HG03064 (cell line): ENCODE measurements at regions not wholly inside any gene's neighbourhood (a gene's known extent, or its start where the extent isn't known, plus 50 kb on each side); places are given as distances from the start of the nearest gene placed in this dataset.
"Not testable (repeated sequence)": the region's sequence is repeated elsewhere in the genome, so short reads cannot be mapped to it uniquely, and the experiment has no call there.

Experiments
- ATAC-seq: cut with Tn5 transposase; IDR thresholded peaks from one replicate; pipeline ENCODE4 v1.9.1; 2021; ENCODE audit warnings: low read depth; ENCODE audit not compliant: unreplicated experiment

DNA sequence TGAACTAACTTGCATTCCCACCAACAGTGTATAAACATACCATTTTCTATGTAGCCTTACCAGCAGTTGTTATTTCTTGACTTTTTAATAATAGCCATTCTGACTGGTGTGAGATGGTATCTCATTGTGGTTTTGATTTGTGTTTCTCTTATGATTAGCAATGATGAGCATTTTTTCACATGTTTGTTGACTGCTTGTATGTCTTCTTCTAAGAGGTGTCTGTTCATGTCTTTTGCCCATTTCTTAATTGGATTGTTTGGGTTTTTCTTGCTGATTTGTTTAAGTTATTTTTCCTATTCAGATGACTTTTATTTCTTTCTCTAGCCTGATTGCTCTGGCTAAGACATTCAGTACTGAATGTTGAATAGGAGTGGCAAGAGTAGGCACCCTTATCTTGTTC, 230.3 kb downstream of the DAD1 start:
- ATAC-seq = no peak

- ATAC-seq = not testable (repeated sequence)
These were observed 239.7 kb downstream of the DAD1 start for GRCh38 chr14:22349281-22349680.

DNA sequence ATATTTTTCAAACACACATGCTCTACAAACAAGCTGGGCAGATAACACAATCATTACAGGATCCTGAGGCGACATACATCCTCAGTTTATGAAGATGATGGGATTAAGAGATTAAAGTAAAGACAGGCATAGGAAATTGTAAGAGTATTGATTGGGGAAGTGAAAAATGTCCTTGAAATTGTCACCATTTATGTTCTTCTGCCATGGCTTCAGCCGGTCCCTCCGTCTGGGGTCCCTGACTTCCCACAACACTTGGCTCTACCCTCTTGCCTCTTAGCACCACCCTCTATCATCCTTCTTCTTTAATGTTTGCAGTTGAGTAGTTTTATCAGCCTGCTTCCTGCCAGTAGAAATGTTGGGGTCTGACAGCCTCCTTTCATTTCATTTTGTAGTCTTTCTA, 244.4 kb downstream of the DAD1 start:
- ATAC-seq = no peak

DNA sequence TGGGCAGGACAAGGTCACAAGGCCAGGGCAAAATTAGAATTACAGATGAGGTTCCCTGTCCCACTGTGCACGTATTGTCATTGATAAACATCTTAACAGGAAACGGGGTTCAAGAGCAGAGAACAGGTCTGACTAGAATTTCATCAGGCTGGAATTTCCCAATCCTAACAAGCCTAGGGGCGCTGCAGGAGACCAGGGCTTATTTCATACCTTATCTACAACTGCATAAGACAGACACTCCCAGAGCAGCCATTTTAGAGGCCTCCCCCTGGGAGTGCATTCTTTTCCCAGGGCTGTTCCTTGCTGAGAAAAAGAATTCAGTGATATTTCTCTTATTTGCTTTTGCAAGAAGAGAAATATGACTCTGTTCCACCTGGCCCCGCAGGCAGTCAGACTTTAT, 244.8 kb downstream of the DAD1 start:
- ATAC-seq = not testable (repeated sequence)

DNA sequence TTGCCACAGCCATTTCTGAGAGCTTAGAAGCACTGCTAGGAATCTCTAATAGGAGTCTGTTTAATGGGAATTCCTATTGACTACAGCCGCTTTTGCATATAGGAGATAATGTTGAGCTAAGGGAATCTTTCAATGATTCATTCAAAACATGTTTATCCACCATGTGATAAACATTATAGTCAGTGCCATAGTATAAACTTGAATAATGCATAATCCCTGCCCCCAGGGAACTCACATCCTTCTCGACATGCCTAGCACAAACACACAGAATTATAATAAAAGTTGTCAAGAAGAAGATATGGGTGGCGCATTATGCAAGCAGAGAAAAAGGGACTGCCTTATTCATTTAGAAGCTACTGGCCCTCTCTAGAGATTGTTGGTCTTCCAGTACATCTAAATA, 248.0 kb downstream of the DAD1 start:
- ATAC-seq = no peak

- no peak for ATAC-seq
These were observed 249.9 kb downstream of the DAD1 start for GRCh38 chr14:22338917-22339715.

GRCh38 chr14:22338381-22338780, 250.6 kb downstream of the DAD1 start:
- no peak for ATAC-seq

DNA sequence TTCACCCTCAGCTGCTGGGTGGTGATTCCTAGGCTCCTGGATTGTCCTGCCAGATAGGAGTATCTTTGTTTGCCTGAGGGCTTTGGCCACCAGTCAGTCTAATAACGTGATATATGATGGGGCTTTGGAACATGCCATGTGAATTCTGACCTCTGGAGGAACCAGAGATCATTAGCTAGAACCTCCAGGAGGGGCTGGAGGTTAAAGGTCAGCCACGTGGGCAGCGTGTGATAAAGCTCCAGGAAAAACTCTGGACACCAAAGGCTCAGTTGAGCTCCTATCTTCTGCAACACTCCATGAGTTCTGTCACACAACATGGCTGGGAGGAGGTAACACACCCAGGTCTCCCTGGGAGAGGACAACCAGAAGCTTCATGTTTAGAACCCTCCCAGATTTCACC, 251.1 kb downstream of the DAD1 start:
- no peak for ATAC-seq

GRCh38 chr14:22337521-22337920, 251.5 kb downstream of the DAD1 start:
- ATAC-seq = no peak

DNA sequence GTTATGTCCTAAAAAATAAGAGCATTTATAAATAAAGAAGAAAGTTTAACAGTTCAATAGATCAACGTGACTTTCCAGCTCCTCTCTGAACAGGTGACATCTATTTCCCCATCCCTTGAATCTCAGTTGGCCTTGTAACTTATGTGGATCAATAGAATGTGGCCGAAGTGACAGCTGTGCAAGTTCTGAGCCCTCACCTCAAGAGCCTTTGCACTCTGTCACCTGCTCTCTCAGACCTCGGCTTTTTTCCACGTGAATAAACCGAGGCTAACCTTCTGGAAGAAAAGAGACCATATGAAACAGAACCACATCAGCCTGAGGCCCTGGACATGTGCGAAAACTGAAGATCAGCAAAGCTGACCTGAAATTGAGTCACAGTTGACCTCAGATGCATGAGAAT, 253.0 kb downstream of the DAD1 start:
- no peak for ATAC-seq

- ATAC-seq = no peak
These were observed 254.4 kb downstream of the DAD1 start for GRCh38 chr14:22334627-22335026.

DNA sequence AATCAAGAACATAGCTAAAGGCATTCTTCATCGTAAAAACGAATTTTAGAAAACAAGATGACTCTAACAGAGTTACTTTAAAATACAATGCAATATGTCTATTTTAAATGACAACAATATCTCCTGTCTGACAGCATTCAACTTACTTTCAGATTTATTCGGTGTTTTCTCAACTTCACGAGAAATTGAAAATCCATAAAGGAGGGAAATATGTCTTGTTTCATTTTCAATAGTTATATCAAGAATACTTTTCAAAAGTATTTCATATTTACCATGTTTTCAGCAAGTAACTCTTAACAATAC, 254.8 kb downstream of the DAD1 start:
- no peak for ATAC-seq

DNA sequence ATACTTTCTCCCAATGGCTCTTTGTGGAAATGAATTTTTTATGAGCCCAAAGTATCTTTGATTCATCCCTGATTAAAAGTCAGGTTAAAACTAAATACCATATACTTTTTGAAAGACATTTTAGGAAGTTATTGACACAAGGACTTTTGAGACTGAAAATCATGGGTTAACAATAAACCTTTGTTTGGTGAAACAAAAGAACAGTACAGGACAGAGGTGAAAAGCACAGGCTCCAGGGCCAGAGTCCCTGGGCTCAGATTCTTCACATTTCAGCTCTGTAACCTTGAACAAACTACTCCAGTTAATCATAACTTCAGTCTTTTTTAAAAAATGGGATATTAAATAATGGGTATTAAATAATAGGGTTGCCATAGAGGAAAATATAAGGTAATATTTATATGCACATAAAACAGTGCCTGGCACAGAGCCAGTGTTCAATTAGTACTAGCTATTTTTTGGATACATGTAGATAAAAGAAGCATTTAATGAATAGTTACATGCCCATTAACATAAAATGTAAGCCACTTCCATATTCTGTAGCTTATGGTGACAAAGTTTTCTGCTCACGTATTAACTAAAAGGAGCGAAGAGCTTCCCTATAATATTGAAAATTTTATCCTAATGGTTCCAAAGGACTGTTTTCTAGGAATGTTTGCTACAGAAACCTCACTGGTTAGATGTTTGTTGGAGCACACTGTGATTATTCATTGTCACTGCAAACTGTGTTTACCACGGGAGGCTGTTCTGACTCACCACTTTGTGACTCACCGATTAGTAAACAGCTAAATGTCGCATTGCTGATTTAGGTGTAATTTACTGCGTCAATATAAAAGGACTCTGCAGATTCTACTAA, 255.4 kb downstream of the DAD1 start:
- ATAC-seq = no peak

GRCh38 chr14:22332686-22333421, 256.2 kb downstream of the DAD1 start:
- no peak for ATAC-seq

DNA sequence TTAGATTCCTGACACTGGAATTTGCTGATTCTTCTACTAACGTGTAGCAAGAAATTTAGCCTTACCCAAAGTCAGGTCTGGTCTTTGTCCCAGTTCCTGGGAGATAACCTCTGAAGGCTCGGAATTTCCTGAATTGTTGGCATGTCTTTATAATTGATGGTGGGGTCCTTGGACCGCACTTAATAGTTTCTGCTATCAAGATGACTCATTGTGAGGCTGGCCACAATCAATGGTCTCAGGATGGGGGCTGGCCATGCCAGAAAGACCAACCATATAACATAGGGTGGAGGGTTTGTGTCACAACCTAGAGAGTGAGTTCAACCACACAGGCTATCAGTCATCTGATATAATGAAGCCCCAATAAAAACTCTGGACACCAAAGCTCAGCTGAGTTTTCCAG, 259.7 kb downstream of the DAD1 start:
- no peak for ATAC-seq

DNA sequence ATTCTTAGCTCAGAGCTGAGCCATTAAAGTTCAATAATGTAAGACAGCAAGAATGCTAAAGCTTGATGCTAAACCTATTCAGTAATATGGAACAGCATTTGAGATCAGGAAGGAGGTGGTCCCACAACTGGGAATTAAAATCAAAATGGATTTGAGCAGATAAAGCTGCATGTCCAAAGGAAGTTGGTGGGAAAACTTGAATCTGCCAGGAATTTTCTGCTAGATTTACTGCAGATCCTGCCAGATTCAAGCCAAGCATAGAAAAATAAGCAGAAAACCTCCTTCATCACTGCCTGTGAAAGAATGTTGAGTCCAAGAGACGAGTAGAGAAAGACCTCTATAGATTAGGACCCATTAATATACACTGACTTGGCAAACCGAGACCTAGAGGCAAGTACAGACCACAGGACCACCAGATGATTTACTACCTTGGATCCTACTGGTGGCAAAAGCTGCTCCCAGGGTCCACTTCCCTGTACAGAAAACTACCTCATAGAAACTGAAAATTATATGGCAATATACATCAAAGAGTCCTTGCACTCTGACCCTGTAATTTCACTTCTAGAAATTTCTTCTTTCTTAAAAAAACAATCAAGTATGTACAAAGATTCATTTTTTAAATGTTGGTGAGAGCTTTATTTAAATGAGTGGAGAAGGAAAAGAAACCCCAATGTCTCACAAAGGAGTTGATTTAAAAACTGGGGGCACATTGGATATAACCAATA, 263.2 kb downstream of the DAD1 start:
- ATAC-seq = no peak

GRCh38 chr14:22320362-22320750, 268.7 kb downstream of the DAD1 start:
- ATAC-seq = no peak

GRCh38 chr14:22319526-22320361, 269.3 kb downstream of the DAD1 start:
- no peak for ATAC-seq

DNA sequence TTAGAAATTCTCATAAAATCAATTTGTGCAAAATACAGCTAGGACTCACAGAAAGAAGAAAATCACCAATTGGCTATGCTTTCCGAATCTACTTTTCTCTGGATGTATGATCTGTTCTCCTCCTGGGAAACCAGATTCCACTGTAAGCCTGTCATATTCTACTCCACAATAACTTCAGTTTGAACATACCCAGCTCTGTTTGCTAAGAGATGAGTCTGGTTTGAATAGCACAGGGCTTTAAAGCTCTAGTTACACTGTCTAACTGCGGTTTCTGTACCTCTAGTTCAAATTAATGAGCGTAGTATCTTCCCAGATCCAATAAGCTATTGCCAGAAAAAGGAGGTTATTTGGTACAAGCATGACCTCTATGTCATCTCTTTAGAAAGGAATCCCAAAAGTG, 270.1 kb downstream of the DAD1 start:
- no peak for ATAC-seq

GRCh38 chr14:22316473-22316872, 272.6 kb downstream of the DAD1 start:
- no peak for ATAC-seq
